PC-9 (cell line): ENCODE measurements at regions not wholly inside any gene's neighbourhood (a gene's known extent, or its start where the extent isn't known, plus 50 kb on each side); places are given as distances from the start of the nearest gene placed in this dataset.

Experiments used
- BruUV-seq: library from RNA; stranded (reverse); fragments of 400-500 nt; replicated peaks from 2 replicates; lab custom pipeline; 2021; lab: Mats Ljungman, UMichigan
- CTCF ChIA-PET: fragments of 300-600 bp; sonication (Branson Sonifier 250); formaldehyde crosslinking; loops from one replicate; lab custom pipeline; 2022; ENCODE audit warnings: antibody characterized with exemption; lab: Charles Lee
- POLR2A ChIA-PET: fragments of 300-600 bp; sonication (Branson Sonifier 250); formaldehyde crosslinking; loops from one replicate; lab custom pipeline; 2022; ENCODE audit warnings: antibody characterized with exemption; ENCODE audit not compliant: unreplicated experiment; lab: Charles Lee
- DNase-seq, 2 experiments: peaks; one replicate each; pipeline versions ENCODE4 v3.0.0 to v3.0.0-alpha.2; 2015 to 2022; ENCODE audit warnings: mixed read lengths in 1 of 2
- H2AFZ ChIP-seq: fragments of 200-600 bp; sonication (generic); 2 replicates; pipeline ENCODE4 v1.8.1; 2017; ENCODE audit warnings: antibody characterized with exemption
- H3F3A ChIP-seq: fragments of 200-600 bp; sonication (generic); 2 replicates; pipeline ENCODE4 v1.8.1; 2017; ENCODE audit warnings: antibody characterized with exemption, mild to moderate bottlenecking, low read depth; ENCODE audit not compliant: insufficient read depth
- H3K27ac ChIP-seq: fragments of 200-600 bp; sonication (generic); 2 replicates; pipeline ENCODE4 v1.6.1; 2016; ENCODE audit warnings: mixed run types
- H3K27me3 ChIP-seq: fragments of 200-600 bp; sonication (generic); 2 replicates; pipeline ENCODE4 v1.6.1; 2016; ENCODE audit warnings: low read depth, mixed run types; ENCODE audit not compliant: insufficient read depth
- H3K36me3 ChIP-seq: fragments of 200-600 bp; sonication (generic); 2 replicates; pipeline ENCODE4 v1.6.1; 2016; ENCODE audit warnings: low read depth, mixed run types
- H3K4me1 ChIP-seq: fragments of 200-600 bp; sonication (generic); replicated peaks from 2 replicates; pipeline ENCODE4 v1.6.1; 2016; ENCODE audit warnings: mixed run types; ENCODE audit not compliant: insufficient read depth
- H3K4me2 ChIP-seq: fragments of 200-600 bp; sonication (generic); 2 replicates; pipeline ENCODE4 v1.6.1; 2017; ENCODE audit warnings: mixed run types
- H3K4me3 ChIP-seq: fragments of 200-600 bp; sonication (generic); 2 replicates; pipeline ENCODE4 v1.6.1; 2016; ENCODE audit warnings: mixed run types
- H3K79me2 ChIP-seq: fragments of 200-600 bp; sonication (generic); 2 replicates; pipeline ENCODE4 v1.6.1; 2017; ENCODE audit warnings: low read depth, mixed run types
- H3K9me2 ChIP-seq: fragments of 200-600 bp; sonication (generic); 2 replicates; pipeline ENCODE4 v1.8.1; 2017; ENCODE audit warnings: mild to moderate bottlenecking; ENCODE audit not compliant: insufficient read depth
- H3K9me3 ChIP-seq: fragments of 200-600 bp; sonication (generic); 2 replicates; pipeline ENCODE4 v1.8.1; 2016; ENCODE audit warnings: low read depth; ENCODE audit not compliant: insufficient read depth
- H4K20me1 ChIP-seq: fragments of 200-600 bp; sonication (generic); 2 replicates; pipeline ENCODE4 v1.8.1; 2017; ENCODE audit not compliant: insufficient read depth
- CTCF ChIP-seq: fragments of 200-600 bp; sonication (generic); conservative IDR thresholded peaks from 2 replicates; pipeline ENCODE4 v1.6.1; 2017; ENCODE audit warnings: mixed run types, antibody characterized with exemption, mild to moderate bottlenecking, moderate library complexity
- EZH2 ChIP-seq: fragments of 200-600 bp; sonication (generic); IDR thresholded peaks from 2 replicates; pipeline ENCODE4 v1.8.0; 2017; ENCODE audit warnings: antibody characterized with exemption, low read depth
- intact Hi-C: fragments of 100-400 bp; cut with micrococcal nuclease; formaldehyde crosslinking; loops from one replicate; pipeline ENCODE4 v1.10.0; 2022; ENCODE audit not compliant: unreplicated experiment

- TF ChIP-seq CTCF (no peak), EZH2 (no peak)
- H4K20me1 ChIP-seq = no peaks in the 10 kb centered on the region
- no peaks in the 10 kb centered on the region for H3K79me2 ChIP-seq
- H2AFZ ChIP-seq = no peak overlapping the region
- ChIA-PET POLR2A (no interaction called here), CTCF (no interaction called here)
- no peak for DNase-seq
- no peak overlapping the region for H3K27ac ChIP-seq
- no peaks in the 10 kb centered on the region; the same call in 1 of the 2 replicates for H3K9me3 ChIP-seq
- no peaks in the 10 kb centered on the region for H3K27me3 ChIP-seq
- no peaks in the 10 kb centered on the region for H3K36me3 ChIP-seq
- no peaks in the 10 kb centered on the region for H3K4me1 ChIP-seq
- H3K4me2 ChIP-seq = no peak overlapping the region
- H3K4me3 ChIP-seq = no peak overlapping the region
- no peaks in the 10 kb centered on the region for H3K9me2 ChIP-seq
- no TSS peak for BruUV-seq
- H3F3A ChIP-seq = no peaks in the 10 kb centered on the region
- intact Hi-C loops = no loop called here
Measured at GRCh38 chr3:104554425-104554824, 812.3 kb upstream of the ALCAM start.

- Histone ChIP-seq H3K27ac (no peak overlapping the region), H3K27me3 (no peaks in the 10 kb centered on the region), H3K4me1 (no peaks in the 10 kb centered on the region), H3K4me2 (no peak overlapping the region), H3K79me2 (no peaks in the 10 kb centered on the region), H3F3A (no peaks in the 10 kb centered on the region), H2AFZ (no peak overlapping the region), H3K9me3 (no peaks in the 10 kb centered on the region; the same call in 1 of the 2 replicates), H3K9me2 (no peaks in the 10 kb centered on the region), H3K4me3 (no peak overlapping the region), H3K36me3 (no peaks in the 10 kb centered on the region), H4K20me1 (no peaks in the 10 kb centered on the region)
- no peak for TF ChIP-seq EZH2
- TF ChIP-seq CTCF = no peak
- intact Hi-C loops = no loop called here
- no peak for DNase-seq
- POLR2A ChIA-PET = no interaction called here
- CTCF ChIA-PET = no interaction called here
- BruUV-seq = no TSS peak
Measured at GRCh38 chr3:104555728-104556127, 811.0 kb upstream of the ALCAM start.

- H4K20me1 ChIP-seq = no peaks in the 10 kb centered on the region
- no TSS peak for BruUV-seq
- no peak for DNase-seq
- H3F3A ChIP-seq = no peaks in the 10 kb centered on the region
- TF ChIP-seq EZH2 (no peak), CTCF (no peak)
- no peaks in the 10 kb centered on the region; the same call in 1 of the 2 replicates for H3K9me3 ChIP-seq
- H3K36me3 ChIP-seq = no peaks in the 10 kb centered on the region
- no peak overlapping the region for H3K4me3 ChIP-seq
- H3K4me1 ChIP-seq = no peaks in the 10 kb centered on the region
- peak overlapping the region; percentile 45; the same call in 1 of the 2 replicates for H2AFZ ChIP-seq
- no peak overlapping the region for H3K4me2 ChIP-seq
- H3K79me2 ChIP-seq = no peaks in the 10 kb centered on the region
- H3K27ac ChIP-seq = no peak overlapping the region
- no peaks in the 10 kb centered on the region for H3K27me3 ChIP-seq
- ChIA-PET CTCF (no interaction called here), POLR2A (no interaction called here)
- intact Hi-C loops = no loop called here
- H3K9me2 ChIP-seq = no peaks in the 10 kb centered on the region
Measured at GRCh38 chr3:104556372-104557078, 810.2 kb upstream of the ALCAM start.
